HEK293T (cell line): ENCODE measurements at regions not wholly inside any gene's neighbourhood (a gene's known extent, or its start where the extent isn't known, plus 50 kb on each side); places are given as distances from the start of the nearest gene placed in this dataset.

ENCODE experiments used
- FOXA1 ChIP-seq: fragments of 450-650 bp; IDR thresholded peaks from 2 replicates; pipeline ENCODE4 v1.6.1; 2016; ENCODE audit warnings: mild to moderate bottlenecking
- FOXM1 ChIP-seq: fragments of 450-650 bp; IDR thresholded peaks from 2 replicates; pipeline ENCODE4 v1.6.1; 2017; ENCODE audit warnings: mild to moderate bottlenecking, borderline replicate concordance
- HDGF ChIP-seq: fragments of 450-650 bp; IDR thresholded peaks from 2 replicates; pipeline ENCODE4 v1.6.1; 2017; ENCODE audit warnings: antibody characterized with exemption, borderline replicate concordance
- L3MBTL2 ChIP-seq: fragments of 450-650 bp; conservative IDR thresholded peaks from 2 replicates; pipeline ENCODE4 v1.6.1; 2016; ENCODE audit warnings: mild to moderate bottlenecking
- LEF1 ChIP-seq: fragments of 450-650 bp; IDR thresholded peaks from 2 replicates; pipeline ENCODE4 v1.6.1; 2017; ENCODE audit warnings: mild to moderate bottlenecking, borderline replicate concordance
- NFRKB ChIP-seq: fragments of 450-650 bp; IDR thresholded peaks from 2 replicates; pipeline ENCODE4 v1.6.1; 2016; ENCODE audit warnings: mild to moderate bottlenecking, moderate library complexity
- PKNOX1 ChIP-seq: fragments of 450-650 bp; IDR thresholded peaks from 2 replicates; pipeline ENCODE4 v1.6.1; 2016
- SP1 ChIP-seq: fragments of 450-650 bp; IDR thresholded peaks from 2 replicates; pipeline ENCODE4 v1.6.1; 2017
- TARDBP ChIP-seq: fragments of 450-650 bp; IDR thresholded peaks from 2 replicates; pipeline ENCODE4 v1.6.1; 2016
- ZNF384 ChIP-seq: fragments of 450-650 bp; IDR thresholded peaks from 2 replicates; pipeline ENCODE4 v1.6.1; 2016

GRCh38 chr3:73832426-73832825, 207.7 kb upstream of the PDZRN3 start:
- TF ChIP-seq ZNF384 (no peak), L3MBTL2 (no peak), TARDBP (no peak), PKNOX1 (no peak), FOXM1 (no peak), HDGF (no peak), FOXA1 (no peak), NFRKB (no peak), LEF1 (no peak), SP1 (no peak)
